ENCODE measurements at regions not wholly inside any gene's neighbourhood (a gene's known extent, or its start where the extent isn't known, plus 50 kb on each side); places are given as distances from the start of the nearest gene placed in this dataset.
"Not testable (repeated sequence)": the region's sequence is repeated elsewhere in the genome, so short reads cannot be mapped to it uniquely, and the experiment has no call there.

- no peak for DNase-seq (ENCODE audit: low spot score)
Observed at GRCh38 chr2:11995456-11995855, 249.0 kb downstream of the LPIN1 start.

GRCh38 chr2:11996618-11997017, 250.2 kb downstream of the LPIN1 start:
- no peak for DNase-seq (ENCODE audit: low spot score)

- DNase-seq (ENCODE audit: low spot score), result no peak
Observed at GRCh38 chr2:11997142-11997541, 250.7 kb downstream of the LPIN1 start.

GRCh38 chr2:11998218-11998617, 251.8 kb downstream of the LPIN1 start:
- DNase-seq (ENCODE audit: low spot score), result no peak

DNA sequence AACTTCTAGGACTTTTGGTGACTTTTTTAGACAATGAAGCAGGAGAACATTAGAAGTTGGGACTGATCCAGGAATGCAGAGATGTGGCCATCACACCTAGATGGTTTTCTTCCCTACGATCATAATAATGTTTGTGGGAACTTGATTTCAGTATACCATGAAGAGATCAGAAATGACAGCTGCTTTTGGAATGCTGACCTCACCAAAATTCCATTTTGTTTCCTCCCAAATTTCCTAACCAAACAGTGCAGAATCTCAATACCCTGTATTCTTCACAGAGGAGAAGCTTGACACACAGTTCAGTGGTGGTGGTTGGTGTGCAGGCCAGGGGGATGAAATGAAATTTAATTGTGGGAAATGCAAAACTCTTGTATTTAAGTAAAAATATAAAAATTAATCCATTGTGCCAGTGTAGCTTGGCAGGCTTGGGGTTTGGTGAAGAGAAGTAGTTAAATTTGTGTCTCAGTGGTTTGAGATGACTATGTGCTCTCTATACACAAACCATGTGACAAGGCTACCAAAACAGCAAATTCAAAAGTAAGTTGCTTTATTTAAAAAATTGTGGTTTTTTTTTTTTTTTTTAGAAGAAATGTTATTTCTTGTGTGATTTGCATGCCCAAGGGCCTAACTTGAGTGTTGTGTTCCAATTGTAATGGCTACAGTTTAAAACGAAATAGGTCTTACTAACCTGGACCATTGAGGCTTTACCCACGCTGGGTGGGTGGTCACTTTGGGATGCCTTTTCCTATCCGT, 252.4 kb downstream of the LPIN1 start:
- DNase-seq (ENCODE audit: low spot score), result no peak

GRCh38 chr2:12001621-12002020, 255.2 kb downstream of the LPIN1 start:
- DNase-seq (ENCODE audit: low spot score), result no peak

- no peak for DNase-seq (ENCODE audit: low spot score)
Observed at GRCh38 chr2:12002215-12002614, 255.8 kb downstream of the LPIN1 start.

GRCh38 chr2:12004713-12005112, 258.3 kb downstream of the LPIN1 start:
- DNase-seq (ENCODE audit: low spot score), result no peak

DNA sequence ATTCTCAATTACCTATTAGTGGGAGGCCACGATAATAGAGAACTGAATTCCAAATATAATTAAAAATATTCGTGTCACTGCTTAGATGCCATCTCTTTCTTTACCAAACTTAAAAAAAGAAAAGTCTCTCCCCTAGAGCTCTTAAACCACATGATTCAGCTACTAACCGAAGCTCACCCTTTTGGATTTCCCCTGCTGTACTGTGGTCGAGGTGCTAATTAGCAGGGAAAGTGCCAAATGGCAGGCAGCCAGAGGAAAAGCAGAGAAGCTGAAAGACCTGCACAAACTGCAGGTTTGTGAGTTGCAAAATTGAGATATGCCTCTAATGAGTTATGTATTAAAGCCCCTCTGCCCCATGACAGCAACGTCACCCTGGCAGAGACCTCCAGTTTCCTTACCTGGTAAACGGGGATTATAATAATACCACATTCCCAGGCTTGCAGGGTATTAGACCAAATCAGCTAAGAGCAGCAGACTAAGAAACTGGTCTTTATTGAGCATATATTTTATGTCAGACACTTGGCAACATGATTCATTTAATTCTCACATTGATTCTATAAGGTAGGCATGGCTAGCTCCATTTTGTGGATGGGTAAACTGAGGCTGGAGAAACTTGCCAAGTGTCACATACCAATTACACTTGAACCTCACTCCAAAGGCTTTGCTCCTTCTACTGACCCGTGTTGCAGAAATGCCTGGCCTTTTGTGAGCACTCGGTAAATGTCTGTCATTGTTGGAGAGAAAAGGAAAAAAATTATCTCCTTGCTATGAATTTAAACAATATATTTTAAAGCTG, 259.7 kb downstream of the LPIN1 start:
- peak; percentile 3 for DNase-seq (ENCODE audit: low spot score)

- DNase-seq (ENCODE audit: low spot score), result no peak
Observed at GRCh38 chr2:12006850-12007249, 260.4 kb downstream of the LPIN1 start.

GRCh38 chr2:12007282-12007681, 260.9 kb downstream of the LPIN1 start:
- no peak for DNase-seq (ENCODE audit: low spot score)

- DNase-seq (ENCODE audit: low spot score), result no peak
Observed at GRCh38 chr2:12008425-12009061, 262.1 kb downstream of the LPIN1 start.

- DNase-seq (ENCODE audit: low spot score), result no peak
Observed at GRCh38 chr2:12009323-12009905, 263.0 kb downstream of the LPIN1 start.

DNA sequence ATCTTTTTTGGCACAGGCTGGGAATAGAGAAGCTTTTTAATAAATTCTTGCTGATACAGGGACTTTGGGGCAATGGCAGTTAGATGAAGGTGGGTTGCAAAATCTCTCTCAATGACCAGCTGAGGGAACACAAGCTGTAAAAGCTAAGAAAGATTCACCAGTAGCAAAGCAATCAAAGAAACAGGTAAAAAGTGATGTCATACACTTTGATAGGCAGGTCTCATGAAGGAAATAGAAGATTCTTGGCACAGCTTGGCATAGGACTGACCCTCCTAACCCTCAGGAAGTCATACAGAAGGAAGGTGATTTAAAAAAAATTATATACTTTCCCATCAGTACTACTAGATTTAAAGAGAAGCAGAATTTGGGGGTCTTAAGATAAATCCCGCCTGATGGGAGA, 263.6 kb downstream of the LPIN1 start:
- no peak for DNase-seq (ENCODE audit: low spot score)

DNA sequence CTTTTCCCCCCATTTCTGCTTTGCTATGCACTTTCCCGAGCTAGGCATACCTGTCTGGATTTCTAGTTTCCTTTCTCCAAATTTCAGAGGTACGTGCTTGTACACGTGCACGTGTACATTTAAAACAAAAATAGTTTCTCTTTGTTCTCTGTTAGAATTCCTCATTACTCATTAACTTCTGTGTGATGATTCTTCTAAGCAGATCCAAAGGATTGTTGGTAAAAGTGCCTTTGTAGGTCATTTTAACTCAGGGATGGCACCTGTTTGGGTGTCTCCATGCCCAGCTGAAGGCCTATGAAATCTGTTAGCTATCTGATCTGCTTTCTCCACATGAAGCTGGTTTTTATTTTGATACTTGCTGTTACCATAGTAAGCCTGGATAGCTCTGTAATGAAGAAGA, 264.3 kb downstream of the LPIN1 start:
- DNase-seq (ENCODE audit: low spot score), result no peak

GRCh38 chr2:12014088-12014960, 267.9 kb downstream of the LPIN1 start:
- no peak for DNase-seq (ENCODE audit: low spot score)

GRCh38 chr2:12017499-12018157, 271.2 kb downstream of the LPIN1 start:
- no peak for DNase-seq (ENCODE audit: low spot score)

DNA sequence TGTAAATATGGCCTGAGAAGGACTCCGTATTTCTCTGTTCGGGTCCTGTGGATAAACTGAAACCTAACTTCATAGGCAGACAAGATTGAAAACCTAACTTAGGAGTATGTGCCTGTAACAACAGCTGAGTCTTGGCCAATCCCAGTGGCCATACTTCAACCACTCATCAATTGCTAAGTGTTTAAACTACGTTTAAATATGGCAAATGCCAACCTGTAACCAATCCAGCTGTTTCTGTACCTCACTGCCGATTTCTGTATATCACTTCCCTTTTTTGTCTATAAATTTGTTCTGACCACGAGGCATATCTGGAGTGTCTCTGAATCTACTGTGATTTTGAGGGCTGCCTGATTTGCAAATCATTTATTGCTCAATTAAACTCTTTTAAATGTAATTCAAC, 272.3 kb downstream of the LPIN1 start:
- not testable (repeated sequence) for DNase-seq (ENCODE audit: low spot score)

GRCh38 chr2:12020833-12021469, 274.5 kb downstream of the LPIN1 start:
- no peak for DNase-seq (ENCODE audit: low spot score)

DNA sequence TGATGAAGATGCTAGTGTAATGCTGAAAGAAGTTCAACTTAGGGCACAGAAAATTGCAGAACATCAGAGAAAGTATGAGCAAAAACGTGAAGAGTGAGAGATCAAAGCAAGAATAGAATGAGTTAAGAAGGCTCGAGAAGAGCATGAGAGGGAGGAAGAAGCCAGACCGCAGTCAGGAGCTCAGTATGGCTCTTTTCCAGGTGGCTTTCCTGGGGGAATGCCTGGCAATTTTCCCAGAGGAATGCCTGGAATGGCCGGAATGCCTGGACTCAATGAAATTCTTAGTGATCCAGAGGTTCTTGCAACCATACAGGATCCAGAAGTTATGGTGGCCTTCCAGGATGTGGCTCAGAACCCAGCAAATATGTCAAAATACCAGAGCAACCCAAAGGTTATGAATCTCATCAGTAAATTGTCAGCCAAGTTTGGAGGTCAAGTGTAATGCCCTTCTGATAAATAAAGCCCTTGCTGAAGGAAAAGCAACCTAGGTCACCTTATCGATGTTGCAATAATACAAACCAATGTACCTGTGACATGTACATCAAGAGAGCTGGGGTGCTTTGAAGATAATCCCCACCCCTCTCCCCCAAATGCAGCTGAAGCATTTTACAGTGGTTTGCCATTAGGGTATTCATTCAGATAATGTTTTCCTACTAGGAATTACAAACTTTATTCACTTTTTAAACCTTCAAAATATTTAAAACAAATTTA, 277.9 kb downstream of the LPIN1 start:
- DNase-seq (ENCODE audit: low spot score), result not testable (repeated sequence)

Data from globus pallidus (tissue), 1 donor.